ENCODE measurements at regions not wholly inside any gene's neighbourhood (a gene's known extent, or its start where the extent isn't known, plus 50 kb on each side); places are given as distances from the start of the nearest gene placed in this dataset.
"Not testable (repeated sequence)": the region's sequence is repeated elsewhere in the genome, so short reads cannot be mapped to it uniquely, and the experiment has no call there.

- no peak for DNase-seq
These were observed 2366.3 kb upstream of the C9orf72 start for GRCh38 chr9:29939559-29939958.

DNA sequence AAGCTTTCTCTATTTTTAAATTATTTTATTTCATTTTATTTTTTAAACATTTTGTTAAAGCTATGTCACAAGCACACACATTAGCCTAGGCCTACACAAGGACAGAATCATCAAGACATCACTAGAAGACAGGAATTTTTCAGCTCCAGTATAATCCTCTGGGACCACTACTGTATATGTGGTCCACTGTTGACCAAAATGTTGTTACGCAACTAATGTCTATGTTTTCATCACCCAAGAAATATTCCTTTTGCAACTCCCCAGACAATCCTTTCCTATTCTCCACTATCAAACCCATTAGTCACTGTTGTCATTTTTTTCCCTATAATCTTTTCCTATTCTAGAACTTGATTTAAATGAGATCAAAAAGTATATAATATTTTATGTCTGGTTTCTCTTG lies 2371.7 kb upstream of the C9orf72 start:
- DNase-seq, result no peak

DNA sequence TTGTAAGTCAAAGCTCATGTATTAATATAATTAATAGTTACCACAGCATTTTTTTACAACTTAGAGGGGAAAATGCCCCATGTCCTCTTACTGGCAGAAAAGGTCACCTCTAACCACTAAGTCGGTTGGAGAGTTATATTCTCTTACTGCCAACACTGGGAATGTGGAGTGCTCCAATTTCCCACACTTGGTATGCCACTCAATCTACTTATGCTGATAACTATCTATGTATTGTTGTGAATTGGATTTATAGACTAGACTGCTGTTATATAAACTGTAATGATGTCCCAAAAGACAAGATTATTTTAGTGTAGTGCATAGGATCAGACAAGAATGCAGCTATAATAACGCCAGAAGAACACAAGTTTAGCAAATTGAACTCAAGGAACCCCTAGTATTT lies 2385.2 kb upstream of the C9orf72 start:
- DNase-seq, result no peak

GRCh38 chr9:29965834-29966233 lies 2392.6 kb upstream of the C9orf72 start:
- DNase-seq, result no peak

GRCh38 chr9:29966247-29966646 lies 2393.0 kb upstream of the C9orf72 start:
- DNase-seq, result no peak

DNA sequence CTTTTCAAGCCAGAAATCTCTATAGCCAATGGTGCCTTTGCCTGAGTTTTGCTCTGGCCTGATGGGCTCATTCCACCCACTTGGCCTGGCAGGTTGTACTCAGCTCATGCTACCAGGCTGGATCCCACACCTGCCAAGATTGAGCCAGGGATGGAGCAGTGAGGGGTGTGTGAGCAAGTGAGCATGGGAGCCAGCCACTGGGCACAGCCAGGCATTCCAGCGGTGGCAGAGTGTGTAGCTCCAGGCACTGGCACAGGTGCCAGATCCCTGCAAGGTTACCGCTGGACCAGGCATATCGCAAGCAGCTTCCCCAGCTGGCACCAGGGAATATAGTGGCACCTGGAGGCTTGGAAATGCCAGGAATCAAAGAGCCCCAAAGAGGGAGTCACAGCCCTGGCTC lies 2395.6 kb upstream of the C9orf72 start:
- DNase-seq, result no peak

- DNase-seq, result no peak
These were observed 2396.1 kb upstream of the C9orf72 start for GRCh38 chr9:29969408-29969807.

DNA sequence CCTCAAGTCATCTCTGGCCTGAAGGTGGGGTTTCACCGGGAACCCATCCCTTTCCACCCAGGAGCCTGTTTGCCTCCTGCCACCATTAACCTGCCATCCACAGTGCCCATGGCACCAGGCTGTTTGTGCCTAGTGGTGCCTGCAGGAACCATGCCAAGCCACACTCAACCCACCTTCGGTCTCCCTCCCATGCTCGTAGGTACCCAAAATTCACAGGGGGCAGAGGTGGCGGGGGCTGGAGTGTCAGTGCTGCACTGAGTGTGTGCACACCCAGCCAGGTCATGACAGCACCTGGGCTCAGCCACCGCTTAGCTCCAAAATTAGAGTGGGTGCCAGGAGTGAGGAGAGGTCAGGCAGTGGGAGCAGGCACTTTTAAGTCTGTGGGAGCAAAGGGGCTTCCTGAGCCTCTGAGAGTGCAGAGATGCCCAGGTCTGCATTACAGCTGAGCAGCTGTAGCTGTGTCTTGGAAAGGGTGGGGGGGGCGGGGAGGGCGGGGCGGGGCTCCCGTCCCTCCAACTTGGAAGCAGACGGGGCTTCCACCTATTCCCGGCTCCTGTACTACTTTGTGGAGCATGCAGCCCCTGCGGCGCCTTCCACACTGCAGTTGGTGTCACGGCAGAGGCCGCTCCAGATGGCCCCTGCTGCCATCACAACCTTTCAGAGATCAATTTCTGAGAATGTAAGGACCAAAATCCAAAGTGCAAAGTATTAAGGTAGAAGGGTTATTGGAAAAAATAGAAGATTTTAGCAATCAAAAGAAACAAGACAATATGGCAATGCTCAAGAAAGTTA lies 2396.8 kb upstream of the C9orf72 start:
- no peak for DNase-seq

- no peak for DNase-seq
These were observed 2400.9 kb upstream of the C9orf72 start for GRCh38 chr9:29974197-29974596.

DNA sequence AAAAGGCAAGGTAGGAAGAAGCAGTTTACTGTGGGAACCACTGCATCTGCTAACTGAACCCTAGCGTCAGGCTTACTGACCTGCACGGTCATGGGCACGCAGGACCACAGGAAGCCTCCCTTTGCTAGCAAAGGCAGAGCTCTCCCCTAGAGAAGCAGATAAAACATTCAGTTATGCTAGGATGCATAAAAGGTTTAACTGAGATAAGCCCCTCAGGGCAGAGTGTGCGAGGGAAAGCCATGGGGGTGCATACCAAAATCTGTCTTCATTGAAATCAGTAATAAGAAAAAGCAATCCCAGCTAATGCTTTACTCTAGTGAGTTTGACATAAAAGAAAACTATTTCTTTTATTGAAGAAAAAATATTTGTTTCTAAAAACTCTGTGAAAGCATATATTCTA lies 2403.7 kb upstream of the C9orf72 start:
- DNase-seq, result no peak

DNA sequence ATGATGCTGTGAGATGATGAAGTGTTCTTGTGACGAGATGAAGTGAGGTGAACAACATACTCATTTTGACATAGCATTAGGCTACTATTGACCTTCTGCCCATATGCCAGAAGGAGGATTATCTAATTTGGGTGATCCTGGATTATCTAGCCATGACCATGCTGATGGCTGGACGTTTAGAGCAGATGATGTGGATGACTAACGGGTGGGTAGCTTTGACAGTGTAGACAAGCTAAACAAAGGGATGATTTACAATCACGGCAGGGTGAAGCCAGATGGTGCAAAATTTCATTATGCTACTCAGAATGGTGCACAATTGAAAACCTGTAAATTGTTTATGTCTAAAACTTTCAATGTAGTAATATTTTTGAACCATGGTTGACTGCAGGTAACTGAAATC lies 2403.4 kb upstream of the ACO1 start:
- no peak for DNase-seq

GRCh38 chr9:29999645-30000044 lies 2384.8 kb upstream of the ACO1 start:
- DNase-seq, result no peak

DNA sequence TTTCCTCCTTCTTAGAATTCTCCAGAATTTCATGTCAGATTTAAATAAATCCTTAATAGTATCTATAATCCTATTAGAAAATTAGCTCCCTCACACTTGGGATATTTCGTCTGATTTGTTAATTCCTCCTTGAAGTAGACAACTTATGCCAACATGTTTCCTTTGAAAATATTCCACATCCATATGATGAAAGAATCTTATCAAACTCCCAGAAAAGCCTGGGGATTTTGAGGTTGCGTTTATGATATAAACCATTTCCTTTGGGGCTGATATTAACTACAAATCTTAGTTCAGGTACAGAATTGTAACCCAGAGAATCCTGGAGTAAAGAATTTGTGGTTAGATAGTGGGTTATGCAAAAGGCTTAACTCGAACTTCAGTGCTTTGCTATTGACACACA lies 2373.8 kb upstream of the ACO1 start:
- no peak for DNase-seq

GRCh38 chr9:30012622-30013021 lies 2371.8 kb upstream of the ACO1 start:
- DNase-seq, result no peak

GRCh38 chr9:30015073-30015472 lies 2369.4 kb upstream of the ACO1 start:
- DNase-seq, result no peak

- no peak for DNase-seq
These were observed 2364.3 kb upstream of the ACO1 start for GRCh38 chr9:30020161-30020560.

GRCh38 chr9:30035761-30036160 lies 2348.7 kb upstream of the ACO1 start:
- no peak for DNase-seq

GRCh38 chr9:30036558-30036957 lies 2347.9 kb upstream of the ACO1 start:
- DNase-seq, result no peak

GRCh38 chr9:30039712-30040111 lies 2344.7 kb upstream of the ACO1 start:
- DNase-seq, result no peak

DNA sequence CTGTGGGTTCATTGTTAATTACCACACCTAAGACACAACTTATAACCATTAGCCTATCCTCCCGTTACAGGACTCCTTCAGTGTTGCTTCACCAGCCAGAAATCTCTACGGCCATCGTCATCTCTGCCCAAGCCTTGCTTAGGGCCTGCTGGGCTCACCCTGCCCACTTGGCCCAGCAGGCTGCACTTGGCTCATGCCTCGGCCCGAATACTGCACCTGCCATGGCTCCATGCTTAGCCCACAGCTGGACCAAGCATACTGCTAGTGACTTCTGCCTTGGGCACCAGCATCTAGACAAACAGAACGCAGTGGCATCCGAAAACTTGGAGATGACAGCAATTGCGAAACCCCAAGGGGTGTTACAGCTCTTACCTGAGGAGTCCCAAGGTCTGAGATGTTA lies 2336.0 kb upstream of the ACO1 start:
- no peak for DNase-seq

DNA sequence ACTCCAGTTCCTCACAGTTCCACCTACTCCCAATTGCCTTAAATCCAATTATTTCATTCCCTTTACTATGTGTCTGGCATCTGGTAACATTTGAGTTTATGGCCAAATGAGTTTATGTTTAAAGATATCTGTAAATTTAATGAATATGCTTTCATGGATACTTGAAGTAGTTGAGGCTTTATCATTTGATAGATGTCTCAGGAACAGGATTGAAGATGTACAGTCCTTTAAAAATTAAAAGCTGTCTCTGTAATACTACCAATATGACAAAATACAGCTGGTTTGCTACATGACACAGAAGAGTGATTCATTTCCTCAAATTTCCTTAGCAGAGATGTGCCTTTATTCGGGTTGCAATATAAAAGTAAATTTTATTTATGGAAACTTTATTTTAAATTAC lies 2326.0 kb upstream of the ACO1 start:
- DNase-seq, result no peak

GRCh38 chr9:30060976-30061375 lies 2323.5 kb upstream of the ACO1 start:
- no peak for DNase-seq

- no peak for DNase-seq
These were observed 2318.6 kb upstream of the ACO1 start for GRCh38 chr9:30065888-30066287.

- DNase-seq, result not testable (repeated sequence)
These were observed 2315.2 kb upstream of the ACO1 start for GRCh38 chr9:30069236-30069635.

DNA sequence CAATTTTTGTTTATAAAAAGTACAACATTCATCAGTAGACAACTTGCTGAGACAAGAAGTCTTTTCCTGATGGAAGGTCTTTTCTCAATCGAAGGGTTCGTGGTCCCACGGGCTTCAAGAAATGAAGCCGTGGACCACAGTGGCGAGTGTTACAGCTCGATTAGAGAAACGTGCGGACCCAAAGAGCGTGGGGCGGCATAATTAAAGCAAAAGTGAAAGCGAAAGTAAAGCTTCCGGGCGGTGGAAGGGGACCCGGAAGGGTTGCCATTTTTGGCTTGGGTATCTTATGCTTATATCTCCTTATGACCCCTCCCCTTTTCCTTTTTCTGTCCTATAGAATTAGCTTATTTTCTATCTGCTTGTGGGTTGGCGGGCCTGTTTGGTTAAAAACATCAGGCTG lies 2309.4 kb upstream of the ACO1 start:
- DNase-seq, result no peak
